ENCODE measurements at regions not wholly inside any gene's neighbourhood (a gene's known extent, or its start where the extent isn't known, plus 50 kb on each side); places are given as distances from the start of the nearest gene placed in this dataset.

GRCh38 chr12:42799966-42800365 lies 210.4 kb upstream of the PRICKLE1 start:
- intact Hi-C loops (cut with DNase I) = no loop called here
- no peak for DNase-seq

DNA sequence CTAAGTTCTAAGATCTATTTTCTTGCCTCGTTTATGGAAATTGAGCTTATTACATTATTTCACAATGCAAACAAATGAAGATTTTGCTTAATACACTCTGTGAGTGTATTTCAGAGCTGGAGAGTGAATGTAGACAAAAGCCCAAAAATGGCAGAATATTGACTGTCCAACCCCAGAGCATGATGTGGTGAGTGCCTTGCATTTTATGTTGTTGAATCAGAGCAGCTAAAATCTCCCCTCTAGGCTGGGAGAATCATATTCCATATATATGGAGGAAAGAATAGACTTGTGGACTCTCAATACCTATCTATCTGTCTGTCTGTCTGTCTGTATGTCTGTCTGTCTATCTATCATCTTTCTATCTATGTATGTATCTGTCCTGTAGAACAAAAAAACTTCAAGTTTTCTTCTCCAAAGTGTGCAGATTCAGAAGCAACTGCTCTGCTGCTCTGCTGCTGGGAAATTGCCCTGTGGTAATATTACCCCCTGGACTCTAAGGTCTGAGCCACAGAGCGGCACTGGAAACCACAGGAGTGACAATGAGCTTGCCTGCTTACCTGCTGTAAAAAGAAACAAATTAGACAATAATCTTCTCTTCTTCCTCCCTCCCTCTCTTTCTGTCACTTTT lies 209.4 kb upstream of the PRICKLE1 start:
- intact Hi-C loops (cut with DNase I) = no loop called here
- DNase-seq = no peak

DNA sequence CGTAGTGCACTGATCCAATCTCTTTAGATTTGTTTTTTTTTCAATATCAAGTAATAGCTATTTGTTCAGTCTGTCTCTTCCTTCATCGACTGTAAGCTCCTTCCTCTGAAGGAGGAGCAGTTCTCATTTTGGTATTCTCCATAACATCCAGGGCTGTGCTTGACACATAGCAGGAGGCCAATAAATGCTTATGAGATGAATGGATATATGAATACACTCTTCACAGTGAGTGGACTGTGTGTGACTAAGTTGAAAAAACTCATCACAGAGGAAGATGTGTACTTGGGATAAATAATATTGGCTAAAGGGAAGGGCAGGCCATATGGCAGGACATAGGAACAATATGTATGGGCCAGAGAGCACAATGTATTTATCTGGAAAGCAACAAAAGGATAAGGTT lies 205.3 kb upstream of the PRICKLE1 start:
- DNase-seq = no peak
- intact Hi-C loops (cut with DNase I) = no loop called here

DNA sequence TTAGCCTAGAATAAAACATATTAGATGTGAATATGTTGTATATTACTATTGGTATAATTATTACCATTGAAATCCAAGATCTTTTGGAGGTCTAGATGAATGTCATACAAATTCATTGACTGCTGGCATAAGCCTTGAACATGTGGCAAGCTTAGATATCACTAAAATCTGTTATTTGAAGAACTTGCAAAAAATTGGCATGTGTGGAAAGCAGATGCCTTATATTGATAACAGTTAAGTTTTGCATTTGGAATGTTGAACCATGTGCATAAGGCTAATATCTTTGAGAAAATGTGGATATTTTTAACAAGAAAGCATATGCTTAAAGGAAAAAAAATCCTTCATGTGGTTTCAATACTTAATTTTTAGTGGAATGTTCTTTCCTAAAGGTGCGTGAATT lies 203.6 kb upstream of the PRICKLE1 start:
- intact Hi-C loops (cut with DNase I) = no loop called here
- no peak for DNase-seq

DNA sequence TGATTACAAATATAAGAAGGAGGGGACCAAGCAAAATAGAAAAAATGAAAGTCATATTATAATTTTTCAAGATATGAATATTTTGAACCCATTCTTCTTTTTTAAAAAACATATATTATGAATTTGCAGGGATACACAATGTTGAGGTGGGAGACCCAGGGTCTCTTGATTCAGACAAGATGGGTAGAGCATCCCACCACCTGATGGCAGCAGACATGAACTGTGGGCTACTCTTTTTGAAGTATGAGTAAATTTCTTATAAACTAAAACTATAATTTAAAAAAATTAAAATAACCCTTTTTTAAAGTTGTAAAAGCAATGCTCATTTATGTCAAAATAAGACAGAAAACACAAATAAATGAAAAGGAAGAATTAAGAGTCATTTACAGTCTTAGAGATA lies 202.7 kb upstream of the PRICKLE1 start:
- no peak for DNase-seq
- intact Hi-C loops (cut with DNase I) = no loop called here

DNA sequence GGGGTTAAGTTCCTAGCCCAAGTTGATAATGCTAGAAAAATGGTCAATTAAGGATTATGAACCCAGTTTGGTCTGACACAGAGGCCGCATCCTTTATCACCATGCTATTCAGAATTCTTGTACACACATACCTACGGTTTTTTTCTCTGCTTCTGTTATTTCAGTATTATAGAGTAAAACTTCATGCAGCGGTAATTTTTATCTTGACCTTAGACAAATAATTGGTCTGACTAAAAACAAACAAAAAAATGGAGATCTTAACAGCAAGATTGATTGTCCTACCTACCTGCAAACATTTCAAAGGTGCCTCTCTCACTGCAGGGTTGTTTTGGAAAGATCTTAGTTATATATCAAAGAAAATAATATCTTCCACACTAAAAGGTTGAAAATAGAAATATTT lies 201.9 kb upstream of the PRICKLE1 start:
- intact Hi-C loops (cut with DNase I) = no loop called here

DNA sequence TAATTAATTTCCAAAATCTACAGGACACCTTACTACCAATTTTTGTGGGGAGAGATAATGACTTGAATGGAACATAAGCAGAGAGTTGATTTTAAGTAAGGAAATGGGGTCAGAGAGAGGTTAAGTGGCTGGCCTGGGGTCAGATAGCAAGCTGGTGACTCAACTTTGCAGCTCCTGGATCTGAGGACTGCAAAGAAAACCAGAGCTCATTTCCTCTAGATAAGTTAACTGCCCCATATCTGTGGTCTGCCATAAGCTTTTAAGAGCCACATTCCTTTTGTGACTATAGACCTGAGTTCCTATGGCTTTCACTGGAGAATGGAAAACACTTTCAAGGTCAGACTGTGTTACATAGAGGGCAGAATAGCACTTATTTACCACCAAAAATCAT lies 201.2 kb upstream of the PRICKLE1 start:
- intact Hi-C loops (cut with DNase I) = no loop called here
- DNase-seq = no peak

More for the DNA sequence above, 201.9 kb upstream of the PRICKLE1 start:
- no peak for DNase-seq

DNA sequence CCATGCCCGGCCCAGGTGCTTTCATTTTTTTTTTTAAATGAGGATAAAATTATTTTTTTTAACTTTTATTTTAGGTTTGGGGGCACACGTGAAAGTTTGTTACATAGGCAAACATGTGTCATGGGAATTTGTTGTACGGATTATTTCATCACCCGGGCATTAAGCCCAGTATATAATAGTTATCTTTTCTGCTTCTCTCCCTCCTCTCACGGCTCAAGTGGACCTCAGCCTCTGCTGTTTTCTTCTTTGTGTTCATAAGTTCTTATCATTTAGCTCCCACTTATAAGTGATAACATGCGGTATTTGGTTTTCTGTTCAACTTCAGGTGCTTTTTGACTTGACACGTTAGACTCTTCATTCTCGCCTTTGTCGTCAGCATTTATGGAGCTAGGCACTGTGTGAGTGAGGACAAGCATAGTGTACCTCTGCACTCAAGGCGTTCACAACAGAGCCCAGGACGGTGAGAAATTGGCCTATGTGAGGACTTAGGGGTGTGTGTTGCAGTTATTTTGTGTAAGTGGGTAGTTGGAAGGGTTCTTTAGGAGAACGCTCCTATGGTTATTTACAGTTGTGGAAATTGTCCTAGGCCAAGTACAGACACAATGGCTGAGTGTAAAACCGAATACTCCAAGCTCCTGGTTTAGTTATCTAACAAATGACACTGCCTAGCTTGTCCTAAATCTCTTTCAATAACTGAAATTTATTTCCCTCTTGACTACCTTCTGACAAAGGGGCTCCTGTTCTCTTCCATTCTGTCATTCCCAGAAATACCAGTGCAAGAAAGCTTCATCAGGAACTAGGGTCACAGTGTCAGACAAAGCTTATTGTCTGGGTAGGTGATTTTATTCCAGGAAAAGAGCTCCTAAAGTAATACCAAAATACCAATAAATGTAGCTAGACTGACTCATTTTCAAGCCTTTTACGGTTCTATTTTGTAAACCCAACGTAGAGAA lies 200.5 kb upstream of the PRICKLE1 start:
- intact Hi-C loops (cut with DNase I) = no loop called here

GRCh38 chr12:42786400-42787148 lies 197.0 kb upstream of the PRICKLE1 start:
- peak in 28 of 42 donors; percentile 5 to 79 (median 38) for DNase-seq
- intact Hi-C loops (cut with DNase I) = no loop called here

More for the DNA sequence above, 200.5 kb upstream of the PRICKLE1 start:
- no peak for DNase-seq

DNA sequence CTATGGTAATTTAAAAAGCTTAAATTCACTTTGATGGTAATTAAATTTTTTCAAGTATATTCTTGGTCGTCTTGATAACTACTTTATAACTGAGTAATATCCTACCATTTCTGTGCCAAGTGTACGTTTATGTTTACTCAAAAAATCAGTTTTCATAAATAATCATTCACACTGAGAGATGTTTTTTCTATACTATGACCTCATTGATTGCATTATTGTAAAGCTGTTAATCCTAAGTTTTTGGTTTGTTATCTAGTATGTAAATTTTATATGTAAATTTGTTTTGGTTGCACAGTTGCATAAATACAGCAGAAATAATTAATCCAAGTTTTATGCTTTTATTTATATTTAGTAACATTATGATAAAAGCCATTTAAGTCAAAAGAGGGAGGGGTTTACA lies 196.4 kb upstream of the PRICKLE1 start:
- intact Hi-C loops (cut with DNase I) = no loop called here
- DNase-seq = no peak

DNA sequence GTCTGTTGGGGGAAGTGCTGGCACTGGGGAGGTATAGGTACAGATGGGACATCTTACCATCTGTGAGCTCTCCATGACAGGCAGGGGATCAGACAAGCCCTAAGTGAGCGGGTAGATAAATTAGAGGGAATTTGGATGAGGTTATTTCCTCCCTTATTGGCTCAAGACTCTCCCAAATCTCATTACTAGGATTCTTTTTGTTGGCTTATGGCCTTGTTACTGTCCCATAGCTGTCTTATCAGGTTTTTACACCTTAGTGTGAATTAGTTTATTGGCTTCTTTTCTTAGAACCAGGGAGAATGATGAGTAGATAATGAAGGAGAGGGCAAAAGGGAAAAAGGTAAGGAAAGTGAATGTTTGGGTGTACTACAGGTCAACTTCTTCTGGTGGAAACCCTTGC lies 191.1 kb upstream of the PRICKLE1 start:
- DNase-seq = no peak
- intact Hi-C loops (cut with DNase I) = no loop called here

GRCh38 chr12:42779186-42779859 lies 189.8 kb upstream of the PRICKLE1 start:
- DNase-seq = no peak
- intact Hi-C loops (cut with DNase I) = no loop called here

DNA sequence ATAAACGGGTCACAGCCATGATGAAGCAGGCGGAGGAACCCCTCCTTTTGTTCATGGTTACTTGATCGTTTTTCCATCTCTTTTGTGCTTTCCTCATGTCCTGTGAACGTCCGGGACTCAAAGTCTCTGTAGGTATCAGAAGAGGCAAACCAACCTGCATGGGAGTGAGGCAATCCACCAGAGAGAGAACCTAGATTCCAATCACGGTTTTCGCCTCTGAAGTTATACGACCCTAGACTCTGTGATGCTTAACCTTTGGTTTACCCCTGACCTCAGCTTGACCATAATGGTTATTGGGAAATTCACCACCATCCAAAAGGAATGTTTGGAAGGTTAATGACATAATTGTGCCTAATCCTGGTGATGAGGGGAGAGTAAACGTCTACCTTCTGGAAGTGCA lies 186.8 kb upstream of the PRICKLE1 start:
- intact Hi-C loops (cut with DNase I) = no loop called here
- DNase-seq = no peak

DNA sequence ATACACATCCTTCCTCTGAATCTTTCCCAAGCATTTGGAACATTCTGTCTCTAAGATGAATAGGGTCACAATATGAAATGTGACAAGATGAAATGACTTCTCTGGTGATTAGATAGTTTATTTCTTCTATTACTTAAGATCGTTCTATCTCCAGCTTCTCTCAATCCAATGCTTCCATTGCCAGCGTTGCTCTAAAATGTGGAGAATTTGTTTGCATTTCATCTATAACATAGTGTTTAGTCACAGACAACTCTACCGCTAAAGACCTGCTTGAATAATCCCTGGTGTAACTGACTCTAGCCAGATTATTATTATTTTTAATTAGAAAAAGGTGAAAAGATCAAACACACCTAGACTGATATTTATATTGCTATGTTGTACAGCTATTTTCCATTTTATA lies 184.7 kb upstream of the PRICKLE1 start:
- no peak for DNase-seq
- intact Hi-C loops (cut with DNase I) = no loop called here

DNA sequence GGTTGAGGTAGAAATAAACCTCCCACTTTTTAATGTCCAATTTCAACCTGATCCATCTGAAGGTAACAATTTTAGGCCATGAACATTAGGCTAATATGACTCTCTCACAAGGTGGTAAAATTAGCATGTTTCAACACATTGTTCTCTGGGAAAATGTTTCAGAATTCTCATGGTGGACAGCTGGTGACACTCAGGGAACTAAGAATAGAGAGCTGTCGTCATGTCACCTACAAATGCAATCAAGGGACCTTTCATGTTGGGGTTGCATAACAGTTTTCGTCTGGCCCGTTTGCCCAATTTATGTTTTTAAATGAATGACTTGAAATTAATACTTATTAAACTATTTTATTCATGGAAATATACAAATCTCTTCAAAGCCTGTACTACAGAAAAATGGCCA lies 180.7 kb upstream of the PRICKLE1 start:
- DNase-seq = no peak
- intact Hi-C loops (cut with DNase I) = no loop called here

GRCh38 chr12:42769455-42769854 lies 179.9 kb upstream of the PRICKLE1 start:
- DNase-seq = no peak
- intact Hi-C loops (cut with DNase I) = no loop called here

DNA sequence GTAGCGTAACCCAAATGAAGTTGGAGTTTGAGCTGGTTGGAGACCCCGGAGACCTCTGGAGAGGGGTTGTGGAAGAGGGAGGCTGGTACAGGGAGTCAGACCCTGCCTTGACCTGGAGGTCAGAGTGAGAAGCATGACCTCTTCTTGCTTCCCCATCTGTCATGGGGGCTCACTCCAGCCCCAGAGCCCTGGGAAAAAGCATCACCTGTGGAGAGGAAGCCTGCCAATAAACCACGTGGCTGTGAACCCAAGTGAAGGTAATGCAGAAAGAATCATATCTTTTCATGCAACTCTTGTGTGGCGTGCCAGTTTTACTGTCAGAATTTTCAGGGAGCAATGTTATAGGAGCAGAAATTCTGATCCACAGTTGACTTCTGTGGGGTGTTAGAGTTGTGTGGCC lies 178.5 kb upstream of the PRICKLE1 start:
- DNase-seq = no peak
- intact Hi-C loops (cut with DNase I) = no loop called here

DNA sequence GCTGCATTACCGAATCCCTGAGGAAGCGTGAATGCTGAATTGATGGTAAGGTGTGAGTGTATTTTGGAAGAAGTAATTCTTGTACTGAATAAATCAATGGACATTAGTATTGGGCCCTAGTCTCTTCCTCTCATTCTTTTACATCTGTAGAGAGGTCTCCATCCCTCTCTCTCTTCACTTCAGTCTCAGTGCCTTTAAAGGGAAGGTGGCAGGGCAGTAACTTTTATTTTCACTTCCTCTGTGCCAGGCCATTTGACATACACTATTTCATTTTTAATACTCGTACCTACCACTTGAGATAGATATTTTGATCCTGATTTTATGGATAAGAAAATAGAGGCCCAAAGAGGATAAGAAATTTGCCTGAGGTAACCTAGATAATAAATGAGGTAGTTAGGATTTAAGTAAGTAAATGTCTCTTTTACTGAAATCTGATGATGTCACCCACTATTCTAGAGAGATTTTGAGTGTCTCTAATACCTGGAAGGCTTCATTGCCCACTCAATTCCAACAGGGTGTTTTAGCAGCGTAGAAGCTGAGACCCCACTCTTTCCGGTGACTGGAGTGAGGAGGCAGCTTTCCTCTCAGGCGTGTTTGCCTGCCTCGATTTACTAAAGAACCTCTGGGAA lies 177.9 kb upstream of the PRICKLE1 start:
- intact Hi-C loops (cut with DNase I) = no loop called here
- no peak for DNase-seq

DNA sequence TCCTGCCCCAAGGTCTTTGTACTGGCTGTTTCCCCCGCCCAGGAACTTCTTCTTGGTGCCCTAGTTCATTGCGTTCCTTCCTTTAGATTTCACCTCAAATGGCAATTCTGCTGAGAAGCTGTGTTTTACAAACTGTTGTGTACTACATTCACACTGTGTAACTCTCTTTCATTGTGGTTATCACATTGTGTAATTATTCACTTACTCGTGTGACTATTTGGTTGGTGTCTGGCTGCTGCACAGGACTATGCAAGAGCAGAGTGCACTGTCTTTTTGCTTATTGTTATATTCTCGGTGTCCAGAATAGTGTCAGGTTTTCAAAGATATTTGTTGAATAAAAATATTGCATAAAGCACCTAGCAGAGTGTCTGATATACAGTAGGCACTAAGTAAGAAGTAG lies 177.2 kb upstream of the PRICKLE1 start:
- intact Hi-C loops (cut with DNase I) = no loop called here
- DNase-seq = no peak

Data from head of caudate nucleus (tissue), 42 donors.